ENCODE measurements at regions not wholly inside any gene's neighbourhood (a gene's known extent, or its start where the extent isn't known, plus 50 kb on each side); places are given as distances from the start of the nearest gene placed in this dataset.
"Not testable (repeated sequence)": the region's sequence is repeated elsewhere in the genome, so short reads cannot be mapped to it uniquely, and the experiment has no call there.

- DNase-seq (ENCODE audit: low read depth, low spot score), result no peak
These were observed 378.8 kb downstream of the MED13L start for GRCh38 chr12:115898670-115899069.

- DNase-seq (ENCODE audit: low read depth, low spot score), result no peak
These were observed 379.8 kb downstream of the MED13L start for GRCh38 chr12:115897729-115898128.

GRCh38 chr12:115895247-115895646, 382.2 kb downstream of the MED13L start:
- DNase-seq (ENCODE audit: low read depth, low spot score), result peak; percentile 43

- peak; percentile 94 for DNase-seq (ENCODE audit: low read depth, low spot score)
These were observed 385.8 kb downstream of the MED13L start for GRCh38 chr12:115891556-115892164.

GRCh38 chr12:115886666-115887065, 390.8 kb downstream of the MED13L start:
- no peak for DNase-seq (ENCODE audit: low read depth, low spot score)

- DNase-seq (ENCODE audit: low read depth, low spot score), result no peak
These were observed 392.3 kb downstream of the MED13L start for GRCh38 chr12:115885040-115885690.

- no peak for DNase-seq (ENCODE audit: low read depth, low spot score)
These were observed 394.6 kb downstream of the MED13L start for GRCh38 chr12:115882936-115883335.

- DNase-seq (ENCODE audit: low read depth, low spot score), result no peak
These were observed 397.3 kb downstream of the MED13L start for GRCh38 chr12:115880238-115880637.

GRCh38 chr12:115879354-115879753, 398.1 kb downstream of the MED13L start:
- DNase-seq (ENCODE audit: low read depth, low spot score), result peak; percentile 48

- DNase-seq (ENCODE audit: low read depth, low spot score), result peak; percentile 30
These were observed 403.9 kb downstream of the MED13L start for GRCh38 chr12:115873451-115874082.

- peak; percentile 91 for DNase-seq (ENCODE audit: low read depth, low spot score)
These were observed 404.6 kb downstream of the MED13L start for GRCh38 chr12:115872919-115873357.

GRCh38 chr12:115872212-115872611, 405.3 kb downstream of the MED13L start:
- DNase-seq (ENCODE audit: low read depth, low spot score), result peak; percentile 88

- DNase-seq (ENCODE audit: low read depth, low spot score), result peak; percentile 87
These were observed 405.8 kb downstream of the MED13L start for GRCh38 chr12:115871714-115872113.

GRCh38 chr12:115870510-115870909, 407.0 kb downstream of the MED13L start:
- DNase-seq (ENCODE audit: low read depth, low spot score), result peak; percentile 40

- DNase-seq (ENCODE audit: low read depth, low spot score), result peak; percentile 50
These were observed 407.5 kb downstream of the MED13L start for GRCh38 chr12:115870021-115870420.

- no peak for DNase-seq (ENCODE audit: low read depth, low spot score)
These were observed 407.9 kb downstream of the MED13L start for GRCh38 chr12:115869604-115870003.

- DNase-seq (ENCODE audit: low read depth, low spot score), result no peak
These were observed 408.9 kb downstream of the MED13L start for GRCh38 chr12:115868624-115869023.

GRCh38 chr12:115867854-115868253, 409.6 kb downstream of the MED13L start:
- peak; percentile 34 for DNase-seq (ENCODE audit: low read depth, low spot score)

GRCh38 chr12:115866909-115867525, 410.5 kb downstream of the MED13L start:
- DNase-seq (ENCODE audit: low read depth, low spot score), result peak; percentile 46

GRCh38 chr12:115866281-115866680, 411.2 kb downstream of the MED13L start:
- not testable (repeated sequence) for DNase-seq (ENCODE audit: low read depth, low spot score)

- no peak for DNase-seq (ENCODE audit: low read depth, low spot score)
These were observed 413.1 kb downstream of the MED13L start for GRCh38 chr12:115864396-115864795.

- no peak for DNase-seq (ENCODE audit: low read depth, low spot score)
These were observed 416.9 kb downstream of the MED13L start for GRCh38 chr12:115860619-115861018.
